ENCODE measurements at regions not wholly inside any gene's neighbourhood (a gene's known extent, or its start where the extent isn't known, plus 50 kb on each side); places are given as distances from the start of the nearest gene placed in this dataset.
"Not testable (repeated sequence)": the region's sequence is repeated elsewhere in the genome, so short reads cannot be mapped to it uniquely, and the experiment has no call there.

- ChIA-PET CTCF (interaction anchor here (0.8 kb wide), 1 partner anchor 10 kb away, joined by 3 read pairs; no protein-coding TSS in a partner anchor), POLR2A (ENCODE audit: low non-redundant PET) (no interaction called here)
- DNase-seq (ENCODE audit: low spot score) = no peak
- TF ChIP-seq CTCF (conservative IDR thresholded peaks at IDR 0.05; ENCODE audit: low read depth) = no peak
- H3K27ac ChIP-seq = no peak overlapping the region
Measured at GRCh38 chr3:26237036-26237682, 385.4 kb upstream of the LRRC3B start.

GRCh38 chr3:26244586-26244985 lies 378.0 kb upstream of the LRRC3B start:
- POLR2A ChIA-PET (ENCODE audit: low non-redundant PET); CTCF ChIA-PET; H3K27ac ChIP-seq: not testable (repeated sequence)

GRCh38 chr3:26245236-26245635 lies 377.3 kb upstream of the LRRC3B start:
- DNase-seq (ENCODE audit: low spot score) = no peak
- CTCF ChIA-PET = no interaction called here
- no peak overlapping the region for H3K27ac ChIP-seq

More at GRCh38 chr3:26244586-26244985, 378.0 kb upstream of the LRRC3B start:
- not testable (repeated sequence) for DNase-seq (ENCODE audit: low spot score)

GRCh38 chr3:26246901-26247300 lies 375.7 kb upstream of the LRRC3B start:
- ChIA-PET POLR2A (ENCODE audit: low non-redundant PET) (no interaction called here), CTCF (interaction anchor here (0.6 kb wide), 1 partner anchor 10 kb away, joined by 3 read pairs; no protein-coding TSS in a partner anchor)
- DNase-seq (ENCODE audit: low spot score) = no peak
- H3K27ac ChIP-seq = no peak overlapping the region
- no peak for TF ChIP-seq CTCF (conservative IDR thresholded peaks at IDR 0.05; ENCODE audit: low read depth)

More at GRCh38 chr3:26245236-26245635, 377.3 kb upstream of the LRRC3B start:
- POLR2A ChIA-PET (ENCODE audit: low non-redundant PET) = no interaction called here
- TF ChIP-seq CTCF (conservative IDR thresholded peaks at IDR 0.05; ENCODE audit: low read depth) = no peak

GRCh38 chr3:26247712-26248111 lies 374.9 kb upstream of the LRRC3B start:
- TF ChIP-seq CTCF (conservative IDR thresholded peaks at IDR 0.05; ENCODE audit: low read depth) = no peak
- H3K27ac ChIP-seq = no peak overlapping the region
- ChIA-PET CTCF (no interaction called here), POLR2A (ENCODE audit: low non-redundant PET) (no interaction called here)
- DNase-seq (ENCODE audit: low spot score) = no peak

- no peak overlapping the region for H3K27ac ChIP-seq
- POLR2A ChIA-PET (ENCODE audit: low non-redundant PET) = no interaction called here
- no peak for TF ChIP-seq CTCF (conservative IDR thresholded peaks at IDR 0.05; ENCODE audit: low read depth)
- CTCF ChIA-PET = no interaction called here
- no peak for DNase-seq (ENCODE audit: low spot score)
Measured at GRCh38 chr3:26252001-26252400, 370.6 kb upstream of the LRRC3B start.

- TF ChIP-seq CTCF (conservative IDR thresholded peaks at IDR 0.05; ENCODE audit: low read depth) = no peak
Measured at GRCh38 chr3:26256224-26256623, 366.3 kb upstream of the LRRC3B start.

More at GRCh38 chr3:26256224-26256623, 366.3 kb upstream of the LRRC3B start:
- no peak overlapping the region for H3K27ac ChIP-seq
- POLR2A ChIA-PET (ENCODE audit: low non-redundant PET) = no interaction called here
- DNase-seq (ENCODE audit: low spot score) = no peak
- CTCF ChIA-PET = no interaction called here

Measured in RWPE1 (cell line).